ENCODE measurements at regions not wholly inside any gene's neighbourhood (a gene's known extent, or its start where the extent isn't known, plus 50 kb on each side); places are given as distances from the start of the nearest gene placed in this dataset.

DNA sequence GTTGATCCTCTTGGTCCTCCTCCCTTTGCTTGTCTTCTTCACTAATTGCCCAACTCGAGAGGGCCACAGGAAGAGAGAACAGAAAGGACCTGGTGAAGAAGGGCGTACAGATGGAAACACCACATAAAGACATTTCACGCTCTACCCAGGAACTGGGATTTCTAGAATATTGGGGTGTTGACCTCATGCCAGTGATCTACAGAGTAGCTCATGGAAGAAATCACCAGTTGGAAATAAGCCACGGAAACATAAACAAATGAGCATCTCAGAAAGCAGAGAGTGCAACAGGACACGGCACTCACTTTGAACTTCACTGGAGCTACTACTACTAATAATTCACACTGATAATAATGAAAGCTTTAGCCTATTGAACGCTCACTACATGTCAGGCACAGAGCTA lies 84.6 kb upstream of the ARHGEF3 start:
- TF ChIP-seq, protein P1, sequence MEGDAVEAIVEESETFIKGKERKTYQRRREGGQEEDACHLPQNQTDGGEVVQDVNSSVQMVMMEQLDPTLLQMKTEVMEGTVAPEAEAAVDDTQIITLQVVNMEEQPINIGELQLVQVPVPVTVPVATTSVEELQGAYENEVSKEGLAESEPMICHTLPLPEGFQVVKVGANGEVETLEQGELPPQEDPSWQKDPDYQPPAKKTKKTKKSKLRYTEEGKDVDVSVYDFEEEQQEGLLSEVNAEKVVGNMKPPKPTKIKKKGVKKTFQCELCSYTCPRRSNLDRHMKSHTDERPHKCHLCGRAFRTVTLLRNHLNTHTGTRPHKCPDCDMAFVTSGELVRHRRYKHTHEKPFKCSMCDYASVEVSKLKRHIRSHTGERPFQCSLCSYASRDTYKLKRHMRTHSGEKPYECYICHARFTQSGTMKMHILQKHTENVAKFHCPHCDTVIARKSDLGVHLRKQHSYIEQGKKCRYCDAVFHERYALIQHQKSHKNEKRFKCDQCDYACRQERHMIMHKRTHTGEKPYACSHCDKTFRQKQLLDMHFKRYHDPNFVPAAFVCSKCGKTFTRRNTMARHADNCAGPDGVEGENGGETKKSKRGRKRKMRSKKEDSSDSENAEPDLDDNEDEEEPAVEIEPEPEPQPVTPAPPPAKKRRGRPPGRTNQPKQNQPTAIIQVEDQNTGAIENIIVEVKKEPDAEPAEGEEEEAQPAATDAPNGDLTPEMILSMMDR (IDR thresholded peaks at IDR 0.05): no peak
- TF ChIP-seq POLR2AphosphoS5 (IDR thresholded peaks at IDR 0.05; ENCODE audit: low read depth, low read length) (no peak), SIN3A (IDR thresholded peaks at IDR 0.05; ENCODE audit: borderline replicate concordance, insufficient read depth, low read depth, low read length) (no peak), TCF7L2 (IDR thresholded peaks at IDR 0.05; ENCODE audit: low read depth, low read length) (no peak)
- TF ChIP-seq, protein P2, sequence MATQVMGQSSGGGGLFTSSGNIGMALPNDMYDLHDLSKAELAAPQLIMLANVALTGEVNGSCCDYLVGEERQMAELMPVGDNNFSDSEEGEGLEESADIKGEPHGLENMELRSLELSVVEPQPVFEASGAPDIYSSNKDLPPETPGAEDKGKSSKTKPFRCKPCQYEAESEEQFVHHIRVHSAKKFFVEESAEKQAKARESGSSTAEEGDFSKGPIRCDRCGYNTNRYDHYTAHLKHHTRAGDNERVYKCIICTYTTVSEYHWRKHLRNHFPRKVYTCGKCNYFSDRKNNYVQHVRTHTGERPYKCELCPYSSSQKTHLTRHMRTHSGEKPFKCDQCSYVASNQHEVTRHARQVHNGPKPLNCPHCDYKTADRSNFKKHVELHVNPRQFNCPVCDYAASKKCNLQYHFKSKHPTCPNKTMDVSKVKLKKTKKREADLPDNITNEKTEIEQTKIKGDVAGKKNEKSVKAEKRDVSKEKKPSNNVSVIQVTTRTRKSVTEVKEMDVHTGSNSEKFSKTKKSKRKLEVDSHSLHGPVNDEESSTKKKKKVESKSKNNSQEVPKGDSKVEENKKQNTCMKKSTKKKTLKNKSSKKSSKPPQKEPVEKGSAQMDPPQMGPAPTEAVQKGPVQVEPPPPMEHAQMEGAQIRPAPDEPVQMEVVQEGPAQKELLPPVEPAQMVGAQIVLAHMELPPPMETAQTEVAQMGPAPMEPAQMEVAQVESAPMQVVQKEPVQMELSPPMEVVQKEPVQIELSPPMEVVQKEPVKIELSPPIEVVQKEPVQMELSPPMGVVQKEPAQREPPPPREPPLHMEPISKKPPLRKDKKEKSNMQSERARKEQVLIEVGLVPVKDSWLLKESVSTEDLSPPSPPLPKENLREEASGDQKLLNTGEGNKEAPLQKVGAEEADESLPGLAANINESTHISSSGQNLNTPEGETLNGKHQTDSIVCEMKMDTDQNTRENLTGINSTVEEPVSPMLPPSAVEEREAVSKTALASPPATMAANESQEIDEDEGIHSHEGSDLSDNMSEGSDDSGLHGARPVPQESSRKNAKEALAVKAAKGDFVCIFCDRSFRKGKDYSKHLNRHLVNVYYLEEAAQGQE (IDR thresholded peaks at IDR 0.05; ENCODE audit: insufficient read depth in 1 of 2, low read depth in 2 of 2, low read length in 1 of 2): no peak
